NCI-H510A (cell line): ENCODE measurements at regions not wholly inside any gene's neighbourhood (a gene's known extent, or its start where the extent isn't known, plus 50 kb on each side); places are given as distances from the start of the nearest gene placed in this dataset.
A peak's percentile ranks its signal among the peaks of the same experiment; 100 is the strongest.

ENCODE experiments used
- DNase-seq: peaks from one replicate; lab custom pipeline; 2025; lab: John Stamatoyannopoulos, UW

DNA sequence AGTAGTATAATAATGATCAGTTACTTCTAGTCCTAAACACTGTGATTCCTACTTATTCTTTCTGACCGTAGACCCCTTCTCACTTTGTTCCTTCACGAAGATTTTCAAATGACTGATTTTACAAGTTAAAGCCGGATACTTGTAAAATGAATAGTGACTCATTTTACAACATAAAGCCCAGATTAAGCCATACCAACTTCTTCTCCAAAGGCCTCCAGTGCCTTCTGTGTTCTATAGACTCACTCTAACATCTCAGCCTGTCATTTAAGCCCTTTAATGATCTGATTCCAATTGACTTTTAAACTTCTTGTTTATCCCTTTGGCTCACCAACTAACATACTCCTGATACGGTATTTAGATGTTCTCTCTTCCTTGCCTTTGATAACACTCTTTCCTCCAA lies 480.0 kb upstream of the HS3ST1 start:
- DNase-seq = no peak

DNA sequence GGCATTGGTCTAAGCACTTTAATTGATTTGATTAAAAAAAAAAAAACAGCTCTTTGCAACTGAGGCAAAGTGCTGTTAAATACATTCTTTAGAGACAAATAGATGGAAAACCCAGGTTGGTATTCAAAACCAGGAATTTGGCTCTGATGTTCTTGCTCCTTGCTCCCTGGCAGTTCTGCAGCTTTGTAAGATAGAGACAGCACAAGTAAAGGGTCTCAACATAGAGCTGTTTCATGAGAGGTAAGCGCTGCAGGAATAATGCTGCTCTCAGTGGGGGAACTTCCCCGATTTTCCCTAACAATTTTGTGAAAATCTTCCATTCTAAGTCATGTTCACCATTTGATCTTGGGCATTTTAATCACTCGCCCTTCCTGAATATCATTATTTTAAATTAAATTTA lies 479.5 kb upstream of the HS3ST1 start:
- DNase-seq = no peak

DNA sequence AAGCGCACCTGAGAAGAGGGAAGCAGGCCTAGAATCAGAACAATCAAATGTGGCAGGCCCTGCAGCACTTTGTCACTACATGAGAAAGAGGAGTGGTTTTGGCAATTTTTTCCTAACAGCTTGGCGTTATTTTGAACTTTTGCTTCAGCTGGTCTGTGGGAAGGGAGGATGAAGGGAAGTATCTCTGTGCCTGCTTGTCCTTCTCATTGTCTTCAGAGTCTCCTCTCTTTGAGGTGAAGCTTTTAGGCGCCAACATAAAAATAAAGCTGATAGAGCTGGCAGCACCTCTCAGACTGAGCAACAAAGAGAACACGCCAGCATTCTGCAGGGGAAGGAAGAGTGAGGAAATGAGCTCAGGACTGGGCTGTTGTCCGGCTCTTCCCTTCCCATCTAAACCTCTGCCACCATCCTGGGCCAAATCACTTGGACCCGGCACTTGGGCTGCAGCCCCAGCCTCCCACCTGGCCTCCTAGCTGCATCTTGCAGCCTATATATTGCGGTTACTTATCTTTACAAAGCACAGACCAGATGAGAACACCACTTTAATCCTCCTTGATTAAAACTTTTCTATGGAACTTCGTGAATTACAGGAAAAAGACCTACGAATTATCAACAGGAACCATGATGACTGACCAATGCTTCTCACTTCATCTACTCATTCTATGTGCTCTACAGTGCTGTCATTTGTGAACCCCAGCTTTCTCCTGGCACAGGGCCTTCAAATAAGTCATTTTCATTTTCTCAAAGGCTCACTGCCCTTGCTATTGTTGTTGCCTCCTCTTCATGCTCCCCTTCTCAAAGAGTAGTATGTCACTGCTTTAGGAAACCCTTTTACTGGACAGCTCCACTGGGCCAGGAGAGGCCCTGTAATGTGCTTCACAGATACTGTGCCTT lies 476.4 kb upstream of the HS3ST1 start:
- no peak for DNase-seq

DNA sequence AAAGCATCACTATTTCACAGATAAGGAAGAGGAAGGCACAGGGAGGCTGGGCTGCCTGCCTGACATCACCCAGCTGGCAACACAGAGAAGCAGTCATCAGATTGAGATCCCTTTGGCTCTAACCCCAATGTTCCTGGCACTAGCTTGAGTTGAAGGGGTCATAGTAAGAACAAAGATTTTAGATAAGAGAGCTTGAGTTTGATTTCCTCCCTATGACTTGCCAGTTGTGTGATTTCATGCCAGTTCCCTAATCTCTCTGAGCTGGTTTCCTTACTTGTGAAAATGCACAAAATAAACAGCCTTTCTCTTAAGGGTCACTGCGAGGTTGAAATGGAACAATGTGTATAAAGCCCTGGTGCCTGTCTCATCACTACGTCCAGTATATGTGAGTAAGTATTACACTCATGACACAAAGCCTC lies 475.4 kb upstream of the HS3ST1 start:
- DNase-seq = no peak

DNA sequence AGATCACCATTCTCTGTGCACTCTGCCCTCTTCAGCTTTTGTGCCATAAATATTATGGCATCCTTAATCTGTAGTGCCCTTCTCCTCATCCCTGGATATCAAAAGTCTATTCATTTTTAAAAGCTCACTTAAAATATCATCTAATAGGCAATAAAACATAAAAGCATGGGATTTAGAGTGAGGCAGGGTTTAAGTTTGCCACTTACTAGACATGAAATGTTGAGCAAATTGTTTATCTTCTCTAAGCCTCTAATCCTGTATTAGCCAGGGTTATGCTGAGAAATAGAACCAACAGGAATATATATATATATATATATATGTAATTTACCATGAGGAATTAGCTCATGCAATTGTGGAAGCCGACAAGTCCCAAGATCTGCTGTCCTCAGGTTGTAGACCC lies 472.4 kb upstream of the HS3ST1 start:
- no peak for DNase-seq

DNA sequence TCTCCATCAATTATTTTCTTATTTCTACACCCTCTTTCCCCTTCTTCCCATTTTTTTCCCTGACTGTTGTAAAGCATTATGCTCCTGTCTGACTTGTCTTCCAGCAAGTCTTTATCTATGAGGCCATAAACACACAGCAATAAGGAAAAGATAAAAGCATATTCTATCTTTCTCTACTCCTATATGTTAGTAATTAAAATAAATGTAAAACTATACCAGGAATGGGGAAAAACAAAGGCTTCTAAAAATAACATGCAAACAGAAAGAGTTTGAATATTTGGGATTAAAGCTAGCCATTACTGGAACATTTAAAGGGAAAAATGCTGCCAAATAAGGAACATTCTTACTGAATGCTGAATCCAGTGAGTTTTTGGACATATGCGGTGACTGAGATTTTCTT lies 471.7 kb upstream of the HS3ST1 start:
- no peak for DNase-seq

DNA sequence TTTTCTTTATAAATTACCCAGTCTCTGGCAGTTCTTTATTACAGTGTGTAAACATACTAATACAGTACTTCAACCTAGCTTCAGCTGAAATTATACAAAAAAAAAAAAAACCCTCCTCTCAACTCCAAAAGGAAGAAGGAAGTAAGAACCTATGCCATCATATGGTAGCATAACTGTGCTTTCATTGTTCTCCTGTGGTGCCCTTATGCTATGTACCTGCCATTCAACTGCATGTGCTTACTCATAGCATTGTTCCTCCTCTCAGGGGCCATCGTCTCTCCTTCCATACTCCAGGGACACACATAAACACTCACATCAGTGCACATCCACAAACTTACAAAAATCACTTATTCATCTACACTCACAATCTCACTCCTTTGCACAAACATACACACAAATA lies 470.1 kb upstream of the HS3ST1 start:
- DNase-seq = no peak

DNA sequence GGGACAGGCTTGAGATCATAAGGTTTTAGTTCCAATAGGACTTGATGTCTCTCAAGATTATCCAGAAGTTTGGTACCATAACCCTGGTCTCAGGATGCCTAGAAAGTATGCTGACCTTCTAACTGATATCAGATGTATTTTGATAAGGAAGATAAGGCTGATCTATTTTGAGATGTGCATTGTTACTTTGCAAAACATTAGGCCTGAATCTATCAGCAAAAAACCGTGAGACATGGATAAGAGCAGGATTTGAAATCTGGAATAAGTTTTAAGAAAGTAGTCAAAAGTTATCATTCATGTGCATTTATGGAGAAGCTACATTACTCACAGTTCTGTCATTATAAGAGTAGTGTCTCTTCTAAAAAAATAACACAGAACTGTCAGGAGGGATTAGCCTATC lies 467.1 kb upstream of the HS3ST1 start:
- no peak for DNase-seq

DNA sequence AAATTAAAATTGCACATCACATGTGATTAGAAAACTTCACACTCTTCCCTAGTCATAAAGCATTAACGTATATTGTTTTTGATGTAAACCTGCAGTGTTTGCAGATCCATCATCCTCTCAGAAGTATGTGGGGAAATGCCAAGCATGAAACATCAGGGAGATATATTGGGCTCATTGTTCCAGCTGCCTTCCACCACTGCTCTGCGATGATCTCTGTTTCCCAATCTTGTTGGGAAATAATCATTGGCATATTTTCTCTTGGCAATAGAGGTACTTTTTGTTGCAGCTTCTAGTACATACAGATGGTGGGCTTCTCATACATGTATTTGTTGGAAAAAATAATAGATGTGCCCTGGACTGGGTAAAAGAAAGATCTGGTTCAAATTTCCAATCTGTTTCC lies 466.3 kb upstream of the HS3ST1 start:
- no peak for DNase-seq

DNA sequence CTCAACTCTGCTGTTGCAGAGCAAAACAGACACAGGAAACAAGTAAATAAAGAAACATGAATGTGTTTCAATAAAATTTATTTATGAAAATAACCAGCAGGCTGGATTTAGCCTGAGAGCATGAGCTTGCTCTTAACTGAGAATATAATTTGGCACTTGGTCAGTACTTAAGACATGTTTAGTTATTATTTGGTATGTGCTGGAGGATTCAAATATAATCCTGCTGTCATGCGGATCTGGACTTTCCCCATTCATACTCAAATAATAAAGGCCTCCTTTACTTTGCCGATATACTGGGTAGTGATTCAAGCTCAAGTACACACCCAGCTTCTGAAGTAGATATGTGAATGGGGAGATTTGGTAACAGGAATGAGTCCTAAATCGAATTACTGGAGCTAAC lies 465.5 kb upstream of the HS3ST1 start:
- no peak for DNase-seq

DNA sequence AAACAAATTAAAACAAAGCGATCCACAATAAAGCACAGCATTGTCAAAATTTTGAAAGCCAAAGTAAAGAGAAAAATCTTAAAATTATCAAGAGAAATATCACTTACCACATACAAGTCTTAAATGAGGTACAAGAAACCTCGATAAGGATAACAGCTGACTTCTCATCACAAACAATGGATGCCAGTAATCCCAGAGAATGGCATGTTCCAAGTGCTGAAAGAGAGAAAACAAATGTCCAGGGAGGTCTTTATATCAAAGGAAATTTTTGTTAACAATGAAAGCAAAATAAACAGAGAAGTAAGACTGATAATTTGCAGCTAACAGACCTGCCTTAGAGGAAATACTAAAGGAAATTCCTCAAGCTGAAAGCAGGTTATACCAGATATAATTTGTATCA lies 460.4 kb upstream of the HS3ST1 start:
- no peak for DNase-seq

DNA sequence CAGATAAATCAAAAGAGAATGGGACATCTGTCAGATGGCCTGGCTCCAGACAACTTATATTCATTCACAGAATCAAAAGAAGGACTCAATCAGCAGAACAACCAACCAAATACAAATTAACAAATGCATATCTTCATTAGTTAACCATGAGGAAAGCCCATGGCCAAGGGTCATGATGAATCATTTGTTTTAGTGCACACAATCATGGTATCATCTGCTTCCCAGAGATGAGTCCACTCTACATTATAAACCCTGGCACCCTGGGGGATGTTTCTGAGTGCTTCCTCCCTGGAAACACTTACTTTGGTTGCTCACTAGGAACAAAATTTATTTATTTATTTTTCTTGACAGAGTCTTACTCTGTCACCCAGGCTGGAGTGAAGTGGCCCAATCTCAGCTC lies 453.3 kb upstream of the HS3ST1 start:
- DNase-seq = no peak

DNA sequence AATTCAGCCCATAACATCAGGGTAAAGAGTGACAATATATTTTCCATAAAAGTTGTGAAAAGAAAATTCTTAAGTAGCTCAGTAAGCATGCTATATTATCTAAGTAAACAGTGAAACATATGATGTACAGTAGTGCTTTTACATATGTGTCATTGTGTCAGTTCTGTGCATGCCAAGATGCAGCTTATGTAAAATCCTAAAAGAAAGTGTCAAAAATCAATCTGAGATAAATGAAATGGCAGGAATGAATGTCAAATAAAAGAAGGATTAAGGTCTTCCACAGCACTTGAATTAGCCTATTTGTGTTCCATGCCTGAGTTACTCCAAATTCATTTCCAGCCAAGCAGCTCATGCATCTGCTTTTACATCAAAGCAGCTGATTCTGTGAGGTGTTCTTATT lies 452.7 kb upstream of the HS3ST1 start:
- no peak for DNase-seq

DNA sequence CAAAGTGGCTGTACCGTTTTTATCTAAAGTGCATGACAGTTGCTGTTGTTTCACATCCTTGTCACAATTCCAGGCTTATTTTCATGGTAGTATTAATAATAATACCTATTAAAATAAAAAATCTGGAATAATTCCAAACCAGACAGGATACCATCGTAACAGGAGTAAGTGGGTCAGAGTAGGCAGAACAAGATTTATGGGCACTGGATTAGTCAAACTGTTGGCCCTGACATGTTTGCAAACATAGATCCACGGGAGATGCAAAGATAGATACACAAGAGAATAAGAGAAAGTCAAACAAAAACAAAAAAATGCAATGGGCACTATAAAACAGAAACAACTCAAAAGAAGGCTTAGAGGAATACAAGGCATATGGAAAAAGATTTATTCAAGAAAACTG lies 449.5 kb upstream of the HS3ST1 start:
- DNase-seq = no peak

DNA sequence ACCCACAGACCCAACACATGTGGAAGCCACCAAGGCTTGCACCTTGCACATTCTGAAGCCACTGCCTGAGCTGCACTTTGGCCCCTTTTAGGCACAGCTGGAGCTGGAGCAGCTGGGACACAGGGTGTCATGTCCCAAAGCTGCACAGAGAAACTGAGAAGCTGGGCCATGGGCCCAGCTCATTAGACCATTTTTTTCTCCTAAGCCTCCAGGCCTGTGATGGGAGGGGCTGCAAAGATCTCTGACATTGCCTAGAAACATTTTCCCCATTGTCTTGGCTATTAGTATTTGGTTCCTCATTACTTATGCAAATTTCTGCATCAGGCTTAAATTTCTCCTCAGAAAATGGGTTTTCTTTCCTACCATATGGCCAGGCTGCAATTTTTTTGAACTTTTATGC lies 447.4 kb upstream of the HS3ST1 start:
- DNase-seq = no peak

DNA sequence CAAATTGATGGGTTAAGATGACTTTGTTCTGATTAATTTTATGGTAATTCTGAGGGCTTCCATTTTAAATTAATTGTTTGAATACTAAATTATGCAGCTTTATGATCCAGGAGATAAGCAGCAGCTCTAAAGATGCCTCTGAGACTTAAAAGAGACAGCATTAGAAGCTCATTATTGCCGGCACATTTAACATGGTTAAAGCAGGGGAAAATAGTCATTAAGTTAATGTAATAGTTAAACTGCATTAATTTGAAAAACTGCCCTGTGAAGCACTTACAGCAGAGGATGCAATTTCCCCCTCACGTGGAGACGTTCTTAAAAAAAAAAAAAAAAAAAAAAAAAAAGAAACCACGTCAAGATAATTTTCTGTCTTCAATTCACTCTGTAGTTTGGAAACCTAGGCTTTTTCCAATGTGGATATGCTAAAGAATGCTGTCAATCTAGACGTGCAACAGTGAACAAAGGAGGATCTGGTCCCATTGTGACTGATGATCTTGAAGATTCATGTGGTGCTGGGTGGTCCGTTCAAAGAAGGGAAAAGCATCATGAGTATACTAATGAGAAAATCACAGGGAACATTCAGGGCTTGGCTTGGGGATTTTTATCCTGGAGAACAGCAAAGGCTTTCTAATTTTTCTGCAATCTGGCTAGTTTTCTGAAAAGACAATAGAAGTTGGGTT lies 440.6 kb upstream of the HS3ST1 start:
- no peak for DNase-seq

DNA sequence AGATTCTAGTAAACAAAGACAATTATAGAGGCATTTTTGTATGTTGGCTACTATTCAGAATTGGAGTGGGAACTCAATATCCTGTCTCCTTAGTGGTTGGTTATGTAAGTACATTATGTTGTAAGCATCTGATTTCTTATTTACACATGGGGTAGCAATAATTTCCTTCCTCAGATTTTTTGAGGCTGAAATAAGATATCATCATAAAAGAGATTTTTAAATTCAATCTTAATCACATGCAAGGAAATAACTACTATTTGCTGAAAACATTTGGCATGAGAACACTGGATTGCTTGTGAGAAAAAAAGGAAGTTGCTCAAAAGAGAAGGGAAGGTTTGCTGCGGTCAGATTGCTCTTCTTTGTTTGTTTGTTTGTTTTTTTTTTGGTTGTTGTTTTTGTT lies 437.7 kb upstream of the HS3ST1 start:
- DNase-seq = no peak

DNA sequence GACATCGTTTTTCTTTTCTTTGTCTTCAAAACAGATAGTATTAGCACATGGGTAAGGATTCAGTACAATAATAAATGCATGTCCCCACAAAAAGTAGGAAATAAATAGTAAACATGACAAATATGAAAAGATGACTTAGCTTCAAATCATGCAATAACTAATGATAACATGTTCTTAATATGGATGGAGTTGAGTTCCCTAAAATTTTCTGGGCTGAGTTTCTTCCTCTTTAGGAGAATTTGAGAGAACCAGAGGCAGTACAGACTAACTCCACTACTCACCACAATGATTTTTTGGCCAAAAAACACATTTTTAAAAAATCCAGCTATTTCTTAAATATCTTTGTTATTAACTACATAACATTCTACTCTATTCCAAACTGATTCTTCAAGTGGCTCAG lies 432.3 kb upstream of the HS3ST1 start:
- DNase-seq = no peak

DNA sequence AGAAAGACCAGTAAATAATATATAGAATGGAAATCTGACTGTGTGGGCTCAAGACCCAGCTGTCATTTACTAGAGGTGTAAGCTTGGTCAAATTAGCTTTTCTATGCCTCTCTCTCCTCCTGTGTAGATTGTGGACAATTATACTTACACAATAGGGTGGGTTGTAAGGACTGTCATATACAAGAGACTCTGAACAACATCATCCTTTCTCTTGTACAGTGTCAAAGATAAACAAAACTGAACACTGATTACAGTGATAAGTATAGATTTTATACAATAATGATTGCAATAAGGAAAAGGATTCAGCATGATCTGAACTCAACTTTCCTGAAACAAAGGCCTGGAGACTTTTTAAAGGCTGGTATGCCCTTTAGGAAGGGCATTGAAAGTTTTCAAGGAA lies 429.2 kb upstream of the HS3ST1 start:
- no peak for DNase-seq

DNA sequence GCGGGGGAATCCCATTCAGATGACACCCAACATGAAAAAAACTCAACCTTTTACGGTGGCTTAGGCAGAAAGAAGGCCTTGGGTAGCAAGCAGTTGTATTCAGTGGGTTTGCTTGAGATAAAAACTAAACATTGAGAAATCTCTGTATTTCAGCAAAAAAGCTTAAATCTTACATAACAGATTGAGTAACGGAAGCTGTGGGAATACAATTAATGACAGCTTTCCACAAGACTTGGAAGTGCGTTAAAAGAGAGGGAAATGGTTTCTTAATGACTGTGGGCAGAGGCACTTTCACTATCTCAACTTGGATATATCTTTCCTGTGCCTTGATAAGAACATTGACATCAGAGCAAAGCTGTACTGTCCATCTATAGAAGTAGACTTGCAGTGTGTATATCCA lies 418.5 kb upstream of the HS3ST1 start:
- DNase-seq = no peak

DNA sequence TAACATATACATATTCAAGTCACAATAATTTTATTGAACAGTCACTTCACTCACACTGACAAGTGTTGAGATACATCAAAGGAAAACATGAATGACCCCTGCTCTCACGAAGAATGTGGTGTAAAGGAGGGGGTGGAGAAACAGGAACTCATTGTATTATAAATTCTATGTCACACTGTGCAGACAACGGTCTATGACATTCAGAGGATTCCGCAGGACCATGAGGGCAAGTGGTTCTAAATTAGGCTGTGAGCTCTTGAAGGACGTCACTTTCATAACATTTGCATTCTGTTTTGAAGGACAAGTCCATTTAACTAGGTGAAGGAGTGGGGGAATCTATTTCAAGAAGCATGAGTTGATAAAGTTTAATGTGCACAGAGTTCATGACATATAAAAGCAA lies 415.2 kb upstream of the HS3ST1 start:
- no peak for DNase-seq

DNA sequence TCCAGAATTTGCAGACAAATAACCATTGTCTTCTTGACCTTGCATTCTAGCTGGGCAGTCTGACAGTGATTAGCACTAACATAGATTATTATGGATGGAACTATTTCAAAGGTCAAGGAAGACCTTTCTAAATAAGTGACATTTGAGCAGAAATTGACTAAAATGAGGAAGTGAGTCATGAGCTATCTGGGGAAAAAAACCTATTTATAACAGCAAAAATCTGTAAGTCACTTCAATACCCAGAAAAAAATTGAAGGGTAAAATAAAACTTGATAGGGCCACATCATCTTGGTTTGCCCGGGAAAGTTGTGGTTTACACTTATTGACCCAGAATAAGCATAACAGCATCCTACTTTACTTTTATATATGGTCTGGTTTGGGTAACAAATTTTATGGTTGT lies 414.6 kb upstream of the HS3ST1 start:
- DNase-seq = no peak

DNA sequence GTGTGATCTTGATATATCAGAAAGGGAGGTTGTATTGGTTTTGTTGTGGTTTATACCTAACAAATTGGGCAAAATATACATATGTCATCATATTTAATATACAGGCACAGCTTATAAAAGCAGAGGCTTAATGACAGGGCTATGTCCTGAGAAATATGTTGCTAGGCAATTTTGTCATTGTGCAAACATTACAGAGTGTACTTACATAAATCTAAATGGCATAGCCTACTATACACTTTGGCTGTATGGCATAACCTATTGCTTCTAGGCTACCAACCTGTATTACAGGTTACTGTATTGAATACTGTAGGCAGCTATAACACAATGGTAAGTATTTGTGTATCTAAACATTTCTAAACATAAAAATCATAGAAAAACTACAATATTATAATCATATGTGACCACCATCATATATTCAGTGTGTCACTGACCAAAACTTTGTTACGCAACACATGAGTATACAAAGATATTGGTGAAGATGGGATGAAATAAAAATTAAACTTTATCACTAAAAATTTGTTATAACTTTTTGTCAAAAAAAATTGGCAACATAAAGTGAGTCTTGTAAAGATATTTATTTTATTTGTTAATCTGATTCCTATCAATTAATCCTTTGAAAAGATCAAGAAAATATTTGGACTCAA lies 414.0 kb upstream of the HS3ST1 start:
- DNase-seq = peak; percentile 4
